ENCODE measurements at regions not wholly inside any gene's neighbourhood (a gene's known extent, or its start where the extent isn't known, plus 50 kb on each side); places are given as distances from the start of the nearest gene placed in this dataset.

- no peak for DNase-seq
These were observed 361.0 kb upstream of the SEMA6D start for GRCh38 chr15:47356297-47356696.

- DNase-seq, result no peak
These were observed 358.4 kb upstream of the SEMA6D start for GRCh38 chr15:47358876-47359275.

- DNase-seq, result no peak
These were observed 357.0 kb upstream of the SEMA6D start for GRCh38 chr15:47360305-47360704.

GRCh38 chr15:47362118-47362905 lies 355.0 kb upstream of the SEMA6D start:
- DNase-seq, result no peak

DNA sequence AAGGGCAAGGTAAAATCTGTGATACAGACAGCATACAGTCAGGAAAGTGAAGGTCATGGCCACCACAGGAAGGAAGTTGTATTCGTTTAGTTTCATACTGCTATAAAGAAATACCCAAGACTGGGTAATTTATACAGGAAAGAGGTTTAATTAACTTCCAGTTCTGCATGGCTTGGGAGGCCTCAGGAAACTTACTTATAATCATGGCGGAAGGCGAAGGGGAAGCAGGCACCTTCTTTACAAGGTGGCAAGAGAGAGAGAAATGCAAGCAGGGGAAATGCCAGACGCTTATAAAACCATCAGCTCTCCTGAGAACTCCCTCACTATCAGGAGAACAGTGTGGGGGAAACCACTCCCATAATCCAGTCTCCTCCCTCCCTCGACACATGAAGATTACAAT lies 353.7 kb upstream of the SEMA6D start:
- no peak for DNase-seq

DNA sequence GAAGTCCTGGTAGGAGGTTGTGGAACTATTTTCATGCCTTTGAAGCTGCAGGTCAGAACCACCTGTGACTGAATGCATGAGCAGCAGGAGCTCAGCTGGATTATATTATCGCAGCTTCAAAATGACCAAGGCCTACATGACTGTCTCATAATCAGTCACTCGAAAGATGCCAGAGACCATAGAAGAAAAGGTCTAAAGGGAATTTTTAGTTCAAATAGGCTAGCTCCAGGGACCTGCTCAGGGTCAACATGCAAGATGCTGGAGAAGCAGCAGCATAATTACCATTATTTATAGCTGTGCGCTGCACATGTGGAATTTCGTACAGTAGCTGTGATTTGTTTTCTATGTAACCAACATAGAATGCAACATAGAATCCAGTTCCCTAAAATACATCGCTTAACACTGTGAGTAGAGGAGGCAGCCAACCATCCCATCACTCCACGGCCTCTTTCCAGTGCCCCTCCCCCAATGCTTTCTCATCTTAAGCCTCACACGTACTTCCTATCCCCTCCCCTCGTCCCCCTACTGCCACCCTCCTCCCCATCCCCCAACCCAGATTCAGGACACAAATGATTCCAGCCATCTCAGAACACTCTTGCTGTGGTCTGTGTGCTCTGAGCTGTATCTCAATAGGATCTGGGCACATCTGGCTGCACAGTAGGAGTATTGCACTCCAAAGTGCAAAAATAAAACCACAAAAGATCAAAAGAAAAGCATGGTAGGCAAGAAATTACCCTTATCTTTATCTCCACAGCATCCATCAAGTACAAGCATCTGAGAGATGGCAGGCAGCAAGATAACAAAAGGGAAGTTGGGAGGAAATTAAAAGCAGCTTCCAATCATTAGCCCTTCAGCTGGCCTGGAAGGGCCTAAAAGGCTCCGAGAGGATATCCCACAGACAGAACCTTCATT lies 352.8 kb upstream of the SEMA6D start:
- no peak for DNase-seq

DNA sequence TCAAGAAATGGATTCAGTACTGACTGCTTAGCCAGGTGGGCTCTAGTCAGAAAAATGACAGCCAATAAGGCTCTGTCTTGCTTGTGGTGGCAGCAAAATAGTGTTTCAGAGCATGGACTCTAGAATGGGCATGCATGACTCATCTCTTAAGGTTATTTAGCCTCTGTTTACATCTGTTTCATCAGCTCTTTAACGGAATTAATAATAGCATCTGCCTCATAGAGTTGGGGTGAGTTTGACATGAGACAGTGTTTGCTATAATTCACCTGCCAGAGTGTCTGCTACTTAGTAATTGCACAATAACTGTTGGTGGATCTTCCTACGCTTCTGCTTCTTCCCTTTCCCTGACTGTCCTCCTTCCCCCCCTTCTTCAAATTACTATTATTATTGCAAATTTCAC lies 350.4 kb upstream of the SEMA6D start:
- no peak for DNase-seq

DNA sequence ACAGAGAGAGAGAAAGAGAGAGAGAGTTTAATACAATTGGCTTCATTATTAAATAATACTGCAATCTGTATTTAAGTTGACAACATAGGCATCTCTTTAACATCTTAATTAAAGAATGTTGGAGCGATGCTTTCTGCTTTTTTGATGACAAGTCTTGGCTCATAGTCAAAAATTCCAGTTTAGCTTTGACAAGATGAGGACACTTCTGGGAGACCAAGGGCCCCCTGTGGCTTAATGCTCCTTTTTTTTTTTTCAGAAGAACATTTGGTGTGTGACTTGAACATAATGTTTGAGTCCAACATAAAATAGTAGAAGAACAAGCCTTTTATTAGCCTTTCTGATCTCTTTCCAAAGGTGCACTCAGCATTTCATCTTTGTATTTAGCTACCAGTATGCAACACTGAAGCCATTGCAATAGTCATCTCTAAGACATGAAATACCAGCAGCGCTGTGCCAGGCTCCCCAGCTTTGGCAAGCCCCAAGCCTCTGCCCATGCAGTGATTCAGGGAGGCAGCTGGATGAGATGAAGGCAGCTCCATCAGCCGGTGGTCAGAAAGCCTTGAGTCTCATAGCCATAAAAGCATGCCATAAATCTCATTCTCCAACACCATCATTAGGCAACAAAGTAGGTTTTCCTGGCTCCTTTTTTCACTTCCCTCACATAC lies 349.4 kb upstream of the SEMA6D start:
- DNase-seq, result no peak

DNA sequence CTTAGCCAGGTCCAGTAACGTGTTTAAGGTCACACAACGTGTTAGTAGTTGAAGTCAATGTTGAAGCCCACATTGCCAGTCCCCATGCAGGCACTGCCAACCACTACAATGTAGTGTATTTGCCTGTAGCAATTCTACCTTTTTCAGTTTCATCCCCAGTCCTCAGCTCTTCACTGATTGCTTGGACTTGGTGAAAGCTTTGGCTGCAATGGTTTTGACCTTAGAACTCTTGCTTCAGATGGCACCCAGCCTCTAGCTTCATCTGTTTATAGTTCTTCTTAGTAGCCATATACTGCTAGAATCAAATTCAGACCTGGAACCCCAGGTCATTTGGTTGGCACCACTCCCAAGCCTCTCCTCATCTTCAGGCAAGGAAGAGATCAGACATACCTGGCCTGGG lies 345.4 kb upstream of the SEMA6D start:
- no peak for DNase-seq

- DNase-seq, result no peak
These were observed 343.1 kb upstream of the SEMA6D start for GRCh38 chr15:47374222-47374621.

DNA sequence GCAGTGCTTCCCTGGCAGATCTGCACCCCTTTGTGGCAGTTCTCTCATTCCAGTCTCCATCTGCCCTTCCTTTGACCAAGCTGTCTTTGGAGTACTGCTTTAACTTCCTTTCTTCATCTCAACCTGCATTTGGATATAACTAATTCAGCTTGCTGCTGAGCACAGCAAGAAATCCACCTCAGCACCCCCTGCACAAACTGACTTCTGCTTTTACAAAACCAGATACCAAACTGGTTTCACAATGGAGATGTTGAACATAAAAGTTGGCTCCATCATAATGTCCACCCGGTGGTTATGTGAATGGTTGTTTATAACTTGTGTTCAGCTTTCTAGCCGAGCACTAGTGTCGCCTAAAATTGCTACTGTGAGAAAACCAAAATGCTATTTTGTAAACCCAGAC lies 341.1 kb upstream of the SEMA6D start:
- no peak for DNase-seq

- DNase-seq, result no peak
These were observed 339.8 kb upstream of the SEMA6D start for GRCh38 chr15:47377465-47377864.

- DNase-seq, result no peak
These were observed 338.8 kb upstream of the SEMA6D start for GRCh38 chr15:47378527-47378926.

DNA sequence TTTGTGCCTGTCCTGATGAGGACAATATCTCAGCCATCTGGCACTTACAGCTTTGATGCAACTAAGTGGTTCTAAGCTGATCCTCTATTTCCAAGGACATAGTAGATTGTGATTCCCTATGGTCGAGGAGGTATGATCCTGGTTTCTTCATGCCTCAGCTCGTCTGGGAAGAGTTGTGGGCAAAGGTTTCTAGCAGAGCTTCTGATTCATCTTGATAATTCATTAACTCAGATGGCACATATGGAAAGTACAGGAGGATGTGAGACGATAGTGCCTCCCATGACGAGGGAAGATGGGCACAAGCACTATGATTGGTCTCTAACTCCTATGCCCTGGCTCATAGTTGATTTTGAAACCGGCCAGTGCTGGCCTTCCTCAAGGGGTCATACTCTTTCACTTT lies 334.2 kb upstream of the SEMA6D start:
- DNase-seq, result no peak

GRCh38 chr15:47383801-47384200 lies 333.5 kb upstream of the SEMA6D start:
- no peak for DNase-seq

GRCh38 chr15:47384341-47384740 lies 333.0 kb upstream of the SEMA6D start:
- DNase-seq, result no peak

- no peak for DNase-seq
These were observed 332.5 kb upstream of the SEMA6D start for GRCh38 chr15:47384776-47385175.

DNA sequence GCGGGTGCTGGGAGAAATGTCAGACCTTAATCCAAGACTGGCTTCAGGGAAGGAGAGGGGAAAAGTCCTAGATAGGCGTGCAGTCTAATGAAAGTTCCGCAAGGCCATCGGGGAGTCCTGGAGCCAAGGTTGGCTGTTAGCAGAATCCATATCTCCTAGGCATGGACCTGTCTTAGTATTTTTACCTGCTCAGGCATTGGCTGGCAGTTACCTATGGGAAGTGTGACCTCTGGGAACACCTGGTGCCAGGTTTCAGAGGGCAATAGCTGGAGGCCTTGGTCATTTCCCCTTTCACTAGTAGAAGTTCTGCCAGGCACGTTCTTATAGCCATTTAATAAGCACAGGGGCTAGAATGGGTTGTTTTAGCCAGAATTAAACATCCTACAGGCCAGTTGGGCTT lies 330.8 kb upstream of the SEMA6D start:
- no peak for DNase-seq

DNA sequence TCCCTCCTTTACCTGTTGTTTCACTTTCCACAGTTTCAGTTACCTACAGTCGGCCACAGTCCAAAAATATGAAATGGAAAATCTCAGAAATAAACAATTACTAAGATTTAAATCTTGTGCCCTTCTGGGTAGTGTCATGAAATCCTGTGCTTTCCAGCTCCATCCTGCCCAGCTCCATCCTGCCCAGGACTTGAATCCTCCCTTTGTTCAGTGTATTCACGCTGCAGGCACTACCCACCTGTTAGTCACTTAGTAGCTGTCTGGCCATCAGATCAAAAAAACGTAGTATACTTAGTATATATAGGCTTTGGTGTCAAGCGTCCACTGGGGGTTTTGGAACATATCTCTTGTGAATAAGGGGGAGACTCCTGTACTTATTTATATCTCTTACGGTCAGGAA lies 329.0 kb upstream of the SEMA6D start:
- no peak for DNase-seq

GRCh38 chr15:47390208-47390765 lies 327.0 kb upstream of the SEMA6D start:
- DNase-seq, result no peak

GRCh38 chr15:47394286-47394809 lies 323.0 kb upstream of the SEMA6D start:
- no peak for DNase-seq

- no peak for DNase-seq
These were observed 322.2 kb upstream of the SEMA6D start for GRCh38 chr15:47395076-47395475.

DNA sequence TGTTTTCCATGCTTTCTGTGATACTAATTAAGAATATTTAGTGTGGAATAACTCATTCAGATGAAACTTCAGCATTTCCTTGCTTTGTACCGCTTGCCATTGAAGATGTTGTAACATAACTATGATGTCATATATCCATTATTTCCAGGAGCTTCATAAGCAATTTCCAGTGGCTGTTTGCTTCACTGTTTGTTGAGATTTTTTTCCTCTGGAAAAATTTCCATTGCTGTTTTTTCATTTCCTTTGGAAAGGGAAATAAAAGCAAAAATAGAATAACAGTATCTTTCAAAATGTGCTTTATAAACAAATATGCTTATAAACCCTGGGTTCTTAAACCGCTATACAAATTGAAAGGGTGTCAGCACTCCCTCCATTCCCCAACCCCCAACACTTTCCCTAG lies 319.6 kb upstream of the SEMA6D start:
- no peak for DNase-seq
